ENCODE measurements at regions not wholly inside any gene's neighbourhood (a gene's known extent, or its start where the extent isn't known, plus 50 kb on each side); places are given as distances from the start of the nearest gene placed in this dataset.
A peak's percentile ranks its signal among the peaks of the same experiment; 100 is the strongest.

DNA sequence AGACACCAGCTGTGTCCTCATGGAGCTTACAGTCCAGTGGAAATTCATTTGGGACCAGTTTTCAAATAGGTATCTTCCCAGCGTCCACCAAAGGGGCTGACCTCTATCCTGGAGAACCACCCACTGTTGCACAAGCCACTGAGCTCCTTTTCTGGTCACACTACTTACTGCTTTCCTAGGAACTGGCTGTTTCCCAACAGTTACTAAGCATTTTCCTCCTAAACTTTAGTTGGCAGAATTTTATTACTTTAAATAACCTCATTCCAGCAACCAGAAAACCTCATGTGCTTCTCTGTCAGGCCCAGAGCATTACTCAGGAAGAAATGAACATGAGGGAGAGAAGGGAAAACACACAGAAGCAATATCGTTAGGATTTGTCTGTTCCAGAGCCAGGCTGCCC lies 183.1 kb downstream of the GPAM start:
- FAIRE-seq: no peak
- Histone ChIP-seq H3K4me3 (ENCODE audit: low read depth in 1 of 3, low read length in 3 of 3) (no peak overlapping the region), H3K9me3 (ENCODE audit: control insufficient read depth in 2 of 2, insufficient read depth in 1 of 2, low read depth in 1 of 2, low read length in 1 of 2) (no peaks in the 10 kb centered on the region), H3K27me3 (ENCODE audit: control insufficient read depth in 3 of 3, insufficient read depth in 3 of 3, low read length in 3 of 3) (no peaks in the 10 kb centered on the region), H3K4me1 (ENCODE audit: control insufficient read depth in 3 of 3, insufficient read depth in 2 of 3, low read depth in 1 of 3, low read length in 2 of 3) (no peaks in the 10 kb centered on the region), H3K36me3 (ENCODE audit: control insufficient read depth in 3 of 3, insufficient read depth in 2 of 3, low read depth in 1 of 3, low read length in 3 of 3) (no peaks in the 10 kb centered on the region), H3K27ac (ENCODE audit: low read depth in 1 of 3, low read length in 2 of 3) (no peak overlapping the region)
- DNase-seq: no peak
- WGBS, 3 donors: 59 to 70% (median 69%) methylated on average over 2 of the region's 2 CpGs

DNA sequence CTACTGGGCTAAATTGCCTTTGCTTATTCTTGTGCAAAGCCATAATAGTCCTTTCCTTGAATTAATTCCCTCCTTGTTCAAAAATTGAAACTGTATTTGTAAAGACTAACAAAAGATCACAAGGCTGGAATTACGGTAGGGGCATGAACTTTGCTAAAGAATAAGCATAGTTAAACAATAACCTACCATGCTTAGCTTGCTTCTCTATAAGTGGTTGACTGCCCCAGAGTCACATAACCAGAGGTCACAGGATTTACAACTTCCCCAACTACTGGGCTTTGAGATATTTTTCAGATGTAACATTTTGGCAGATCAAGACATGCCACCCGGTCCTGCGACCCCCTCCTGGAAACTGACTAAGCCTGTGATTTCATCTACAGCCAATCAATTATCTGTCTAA lies 181.4 kb downstream of the GPAM start:
- Histone ChIP-seq H3K4me3 (ENCODE audit: low read depth in 1 of 3, low read length in 3 of 3) (no peak overlapping the region), H3K27me3 (ENCODE audit: control insufficient read depth in 3 of 3, insufficient read depth in 3 of 3, low read length in 3 of 3) (no peaks in the 10 kb centered on the region), H3K27ac (ENCODE audit: low read depth in 1 of 3, low read length in 2 of 3) (no peak overlapping the region), H3K36me3 (ENCODE audit: control insufficient read depth in 3 of 3, insufficient read depth in 2 of 3, low read depth in 1 of 3, low read length in 3 of 3) (no peaks in the 10 kb centered on the region), H3K9me3 (ENCODE audit: control insufficient read depth in 2 of 2, insufficient read depth in 1 of 2, low read depth in 1 of 2, low read length in 1 of 2) (no peaks in the 10 kb centered on the region), H3K4me1 (ENCODE audit: control insufficient read depth in 3 of 3, insufficient read depth in 2 of 3, low read depth in 1 of 3, low read length in 2 of 3) (no peaks in the 10 kb centered on the region)
- DNase-seq (peak in 1 of 2 donors; percentile 11), FAIRE-seq (no peak)
- 50 to 67% (median 57%) methylated on average over 3 of the region's 3 CpGs for WGBS, 3 donors

DNA sequence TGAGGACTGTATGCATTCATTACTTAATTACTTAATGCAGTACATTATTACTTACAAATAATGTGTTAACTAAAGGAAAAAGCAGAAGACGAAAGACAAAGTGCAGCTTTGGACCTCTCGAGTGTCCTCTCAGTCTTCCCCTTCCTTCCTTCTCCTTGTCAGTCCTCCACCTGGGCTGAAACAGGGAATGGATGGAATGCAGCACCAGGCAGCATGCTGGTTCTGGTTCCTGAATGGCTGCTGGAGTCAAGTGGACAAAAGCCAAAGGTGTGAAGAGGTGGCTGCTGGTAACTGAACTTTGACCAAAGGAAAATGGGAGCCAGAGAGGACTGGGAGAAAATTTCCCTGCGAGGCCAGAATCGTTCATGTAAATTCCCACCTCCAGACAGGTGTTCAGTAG lies 179.5 kb downstream of the GPAM start:
- Histone ChIP-seq H3K4me1 (ENCODE audit: control insufficient read depth in 3 of 3, insufficient read depth in 2 of 3, low read depth in 1 of 3, low read length in 2 of 3) (no peaks in the 10 kb centered on the region), H3K4me3 (ENCODE audit: low read depth in 1 of 3, low read length in 3 of 3) (no peak overlapping the region), H3K9me3 (ENCODE audit: control insufficient read depth in 2 of 2, insufficient read depth in 1 of 2, low read depth in 1 of 2, low read length in 1 of 2) (no peaks in the 10 kb centered on the region), H3K36me3 (ENCODE audit: control insufficient read depth in 3 of 3, insufficient read depth in 2 of 3, low read depth in 1 of 3, low read length in 3 of 3) (no peaks in the 10 kb centered on the region), H3K27me3 (ENCODE audit: control insufficient read depth in 3 of 3, insufficient read depth in 3 of 3, low read length in 3 of 3) (no peaks in the 10 kb centered on the region), H3K27ac (ENCODE audit: low read depth in 1 of 3, low read length in 2 of 3) (no peak overlapping the region)
- FAIRE-seq (no peak), DNase-seq (no peak)
- WGBS, 3 donors: 65 to 80% (median 67%) methylated on average over 4 of the region's 4 CpGs

DNA sequence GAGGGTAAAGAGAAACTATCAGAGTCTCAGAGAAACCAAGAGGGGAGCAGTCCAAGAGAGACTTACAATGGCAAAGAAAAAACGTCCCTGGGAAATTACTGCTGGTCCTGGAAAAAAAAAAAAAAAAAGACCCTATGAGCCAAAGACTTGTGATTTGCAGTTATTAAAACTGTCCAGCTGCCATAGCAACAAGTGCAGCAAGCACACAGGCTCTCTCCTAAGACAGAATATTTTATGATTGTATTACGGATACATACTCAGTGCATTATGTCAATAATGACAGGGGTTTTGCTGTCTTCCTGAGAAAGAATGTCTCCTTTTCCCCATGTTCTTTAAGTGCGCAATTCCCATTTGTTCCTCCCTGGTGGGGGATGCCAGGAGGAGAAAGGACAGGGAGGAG lies 178.5 kb downstream of the GPAM start:
- Histone ChIP-seq H3K27me3 (ENCODE audit: control insufficient read depth in 3 of 3, insufficient read depth in 3 of 3, low read length in 3 of 3) (no peaks in the 10 kb centered on the region), H3K4me1 (ENCODE audit: control insufficient read depth in 3 of 3, insufficient read depth in 2 of 3, low read depth in 1 of 3, low read length in 2 of 3) (no peaks in the 10 kb centered on the region), H3K36me3 (ENCODE audit: control insufficient read depth in 3 of 3, insufficient read depth in 2 of 3, low read depth in 1 of 3, low read length in 3 of 3) (no peaks in the 10 kb centered on the region), H3K4me3 (ENCODE audit: low read depth in 1 of 3, low read length in 3 of 3) (no peak overlapping the region), H3K27ac (ENCODE audit: low read depth in 1 of 3, low read length in 2 of 3) (no peak overlapping the region), H3K9me3 (ENCODE audit: control insufficient read depth in 2 of 2, insufficient read depth in 1 of 2, low read depth in 1 of 2, low read length in 1 of 2) (no peaks in the 10 kb centered on the region)
- WGBS, 3 donors: 62 to 65% (median 65%) methylated on average over 3 of the region's 3 CpGs
- no peak for DNase-seq
- FAIRE-seq: no peak

DNA sequence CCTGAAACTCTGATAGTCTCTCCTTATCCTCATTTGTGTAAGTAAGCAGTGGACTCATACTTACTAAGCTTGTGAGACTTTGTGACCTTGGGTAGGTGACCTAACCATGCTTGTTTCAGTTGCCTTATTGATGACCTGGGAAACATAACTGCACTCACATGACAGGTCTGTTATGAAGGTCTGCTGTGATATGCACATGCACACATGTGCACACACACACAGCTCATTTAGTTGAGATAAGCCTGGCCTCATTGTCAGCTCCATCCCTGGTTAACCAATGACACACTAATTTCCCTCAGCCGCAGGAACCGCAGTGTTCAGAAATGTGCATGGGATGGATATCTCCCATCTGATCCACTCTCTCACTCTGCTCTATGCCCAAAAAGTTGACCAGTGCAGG lies 177.2 kb downstream of the GPAM start:
- WGBS, 3 donors: 72 to 93% (median 91%) methylated on average over 2 of the region's 2 CpGs
- Histone ChIP-seq H3K27me3 (ENCODE audit: control insufficient read depth in 3 of 3, insufficient read depth in 3 of 3, low read length in 3 of 3) (no peaks in the 10 kb centered on the region), H3K27ac (ENCODE audit: low read depth in 1 of 3, low read length in 2 of 3) (no peak overlapping the region), H3K36me3 (ENCODE audit: control insufficient read depth in 3 of 3, insufficient read depth in 2 of 3, low read depth in 1 of 3, low read length in 3 of 3) (no peaks in the 10 kb centered on the region), H3K4me1 (ENCODE audit: control insufficient read depth in 3 of 3, insufficient read depth in 2 of 3, low read depth in 1 of 3, low read length in 2 of 3) (no peaks in the 10 kb centered on the region), H3K4me3 (ENCODE audit: low read depth in 1 of 3, low read length in 3 of 3) (no peak overlapping the region), H3K9me3 (ENCODE audit: control insufficient read depth in 2 of 2, insufficient read depth in 1 of 2, low read depth in 1 of 2, low read length in 1 of 2) (no peaks in the 10 kb centered on the region)
- DNase-seq (no peak), FAIRE-seq (no peak)

DNA sequence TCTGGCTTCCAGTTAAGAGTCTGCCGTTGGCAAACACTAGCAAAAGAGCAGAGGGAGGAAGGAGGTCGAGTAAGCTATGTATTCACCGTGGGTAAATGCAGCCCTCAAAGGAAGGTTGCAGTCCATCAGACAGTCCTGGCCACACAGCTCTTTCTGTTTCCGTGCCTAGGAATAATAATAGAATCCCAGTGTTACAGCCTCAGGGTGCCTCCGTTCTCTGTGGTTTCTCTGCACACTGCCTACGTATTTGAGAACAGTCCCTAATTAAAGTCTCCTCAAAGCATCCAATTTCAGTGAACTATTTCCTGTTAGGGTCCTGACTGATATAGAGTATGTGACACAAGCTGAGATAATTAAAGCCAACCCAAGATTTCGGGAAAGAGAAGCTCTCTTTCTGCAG lies 176.7 kb downstream of the GPAM start:
- WGBS, 3 donors: 67 to 78% (median 74%) methylated on average over 7 of the region's 7 CpGs

DNA sequence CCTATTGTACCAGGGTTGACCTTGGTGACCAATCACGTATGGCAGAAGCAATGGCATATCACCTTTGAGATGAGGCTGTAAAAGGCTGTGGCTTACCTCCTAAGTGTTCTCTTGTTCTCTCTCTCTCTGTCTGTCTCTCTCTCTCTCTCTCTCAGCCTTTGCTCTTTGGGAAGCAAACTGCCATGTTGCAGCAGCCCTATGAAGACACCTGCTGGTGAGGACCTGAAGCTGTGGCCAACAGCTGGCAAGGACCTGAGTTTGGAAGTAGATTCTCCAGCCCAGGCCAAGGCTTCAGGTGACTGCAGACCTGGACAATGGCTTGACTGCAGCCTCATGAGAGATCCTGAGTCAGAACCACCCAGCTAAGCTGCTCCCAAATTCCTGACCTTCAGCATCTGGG lies 161.4 kb downstream of the GPAM start:
- 0 to 54% (median 42%) methylated on average over 1 of the region's 1 CpG for WGBS, 3 donors
- Histone ChIP-seq H3K36me3 (ENCODE audit: control insufficient read depth in 3 of 3, insufficient read depth in 2 of 3, low read depth in 1 of 3, low read length in 3 of 3) (no peaks in the 10 kb centered on the region), H3K27me3 (ENCODE audit: control insufficient read depth in 3 of 3, insufficient read depth in 3 of 3, low read length in 3 of 3) (no peaks in the 10 kb centered on the region), H3K4me1 (ENCODE audit: control insufficient read depth in 3 of 3, insufficient read depth in 2 of 3, low read depth in 1 of 3, low read length in 2 of 3) (no peaks in the 10 kb centered on the region), H3K9me3 (ENCODE audit: control insufficient read depth in 2 of 2, insufficient read depth in 1 of 2, low read depth in 1 of 2, low read length in 1 of 2) (no peaks in the 10 kb centered on the region), H3K4me3 (ENCODE audit: low read depth in 1 of 3, low read length in 3 of 3) (no peak overlapping the region), H3K27ac (ENCODE audit: low read depth in 1 of 3, low read length in 2 of 3) (no peak overlapping the region)
- no peak for DNase-seq
- no peak for FAIRE-seq

More for the DNA sequence above, 176.7 kb downstream of the GPAM start:
- Histone ChIP-seq H3K27me3 (ENCODE audit: control insufficient read depth in 3 of 3, insufficient read depth in 3 of 3, low read length in 3 of 3) (no peaks in the 10 kb centered on the region), H3K9me3 (ENCODE audit: control insufficient read depth in 2 of 2, insufficient read depth in 1 of 2, low read depth in 1 of 2, low read length in 1 of 2) (no peaks in the 10 kb centered on the region), H3K4me1 (ENCODE audit: control insufficient read depth in 3 of 3, insufficient read depth in 2 of 3, low read depth in 1 of 3, low read length in 2 of 3) (no peaks in the 10 kb centered on the region), H3K36me3 (ENCODE audit: control insufficient read depth in 3 of 3, insufficient read depth in 2 of 3, low read depth in 1 of 3, low read length in 3 of 3) (no peaks in the 10 kb centered on the region), H3K4me3 (ENCODE audit: low read depth in 1 of 3, low read length in 3 of 3) (no peak overlapping the region), H3K27ac (ENCODE audit: low read depth in 1 of 3, low read length in 2 of 3) (no peak overlapping the region)
- no peak for DNase-seq
- FAIRE-seq: no peak

DNA sequence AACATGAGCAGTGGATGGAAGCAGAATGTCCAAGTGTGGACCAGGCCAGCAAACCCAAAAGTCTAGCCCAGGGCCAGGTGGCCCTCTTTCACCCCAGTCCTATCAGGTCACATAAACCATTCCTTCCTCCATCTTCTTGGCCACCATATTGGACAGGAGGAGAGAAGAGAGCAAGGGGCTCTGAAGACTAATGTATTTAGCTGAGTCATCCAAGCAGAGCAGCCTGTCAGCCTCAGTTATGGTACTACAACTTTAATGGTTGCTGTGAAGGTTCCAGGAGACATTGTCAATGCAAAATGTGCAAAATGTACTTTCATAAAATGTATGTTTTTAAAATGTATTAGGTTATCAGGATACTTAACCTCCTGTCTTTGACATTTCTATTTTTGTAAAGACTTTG lies 159.5 kb downstream of the GPAM start:
- no peaks in the 10 kb centered on the region for H3K36me3 ChIP-seq (ENCODE audit: control insufficient read depth in 3 of 3, insufficient read depth in 2 of 3, low read depth in 1 of 3, low read length in 3 of 3)
- peaks cover 0 to 4% of the 10 kb centered on the region in 2 donors for H3K9me3 ChIP-seq (ENCODE audit: control insufficient read depth in 2 of 2, insufficient read depth in 1 of 2, low read depth in 1 of 2, low read length in 1 of 2)
- no peaks in the 10 kb centered on the region for H3K4me1 ChIP-seq (ENCODE audit: control insufficient read depth in 3 of 3, insufficient read depth in 2 of 3, low read depth in 1 of 3, low read length in 2 of 3)
- H3K27ac ChIP-seq (ENCODE audit: low read depth in 1 of 3, low read length in 2 of 3): no peak overlapping the region
- H3K4me3 ChIP-seq (ENCODE audit: low read depth in 1 of 3, low read length in 3 of 3): no peak overlapping the region
- H3K27me3 ChIP-seq (ENCODE audit: control insufficient read depth in 3 of 3, insufficient read depth in 3 of 3, low read length in 3 of 3): no peaks in the 10 kb centered on the region
- FAIRE-seq (no peak), DNase-seq (no peak)

DNA sequence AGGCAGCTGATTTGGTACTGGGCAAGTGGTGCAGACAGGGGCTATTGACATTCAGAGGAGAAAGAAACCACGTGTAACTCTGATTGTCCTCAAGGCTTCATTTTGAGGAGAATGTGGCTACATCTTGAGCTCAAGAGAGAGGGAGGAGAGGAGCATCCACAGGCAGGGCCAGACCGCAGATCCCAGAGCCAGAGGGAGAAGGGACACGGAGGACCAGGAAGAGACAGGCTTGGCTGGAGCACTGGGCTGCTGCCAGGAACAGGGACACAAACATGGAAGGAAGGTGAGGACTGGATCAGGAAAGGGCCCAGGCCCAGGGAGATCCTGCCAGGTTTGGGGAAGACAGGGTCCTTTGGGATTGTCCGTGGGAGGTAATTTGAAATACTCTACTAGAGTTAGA lies 158.3 kb downstream of the GPAM start:
- H3K9me3 ChIP-seq (ENCODE audit: control insufficient read depth in 2 of 2, insufficient read depth in 1 of 2, low read depth in 1 of 2, low read length in 1 of 2): peaks cover 0 to 4% of the 10 kb centered on the region in 2 donors
- WGBS, 3 donors: 73 to 79% (median 79%) methylated on average over 4 of the region's 4 CpGs
- no peak overlapping the region for H3K4me3 ChIP-seq (ENCODE audit: low read depth in 1 of 3, low read length in 3 of 3)
- no peak overlapping the region for H3K27ac ChIP-seq (ENCODE audit: low read depth in 1 of 3, low read length in 2 of 3)
- H3K27me3 ChIP-seq (ENCODE audit: control insufficient read depth in 3 of 3, insufficient read depth in 3 of 3, low read length in 3 of 3): no peaks in the 10 kb centered on the region
- DNase-seq: no peak
- H3K4me1 ChIP-seq (ENCODE audit: control insufficient read depth in 3 of 3, insufficient read depth in 2 of 3, low read depth in 1 of 3, low read length in 2 of 3): no peaks in the 10 kb centered on the region
- H3K36me3 ChIP-seq (ENCODE audit: control insufficient read depth in 3 of 3, insufficient read depth in 2 of 3, low read depth in 1 of 3, low read length in 3 of 3): no peaks in the 10 kb centered on the region
- no peak for FAIRE-seq

Measured in small intestine (tissue), 7 donors.